Memory B cell (primary cell): ENCODE measurements at regions not wholly inside any gene's neighbourhood (a gene's known extent, or its start where the extent isn't known, plus 50 kb on each side); places are given as distances from the start of the nearest gene placed in this dataset.

ENCODE experiments used
- ATAC-seq: fragments of 150-1000 bp; cut with Tn5 transposase; 2 replicates; pipeline ENCODE4 v1.10.0; 2021; ENCODE audit warnings: low read depth, mild to moderate bottlenecking, moderate library complexity
- DNase-seq, 2 donors: peaks; one replicate each; pipeline ENCODE4 v3.0.0; 2022; ENCODE audit warnings: low spot score in 2 of 2
- H3K27ac Mint-ChIP-seq: one replicate; pipeline ENCODE4 v1.8.0; 2022; ENCODE audit warnings: mild to moderate bottlenecking, moderate library complexity, mixed read lengths
- H3K27me3 Mint-ChIP-seq: one replicate; pipeline ENCODE4 v1.8.0; 2022; ENCODE audit warnings: mixed read lengths
- H3K36me3 Mint-ChIP-seq: one replicate; pipeline ENCODE4 v1.8.0; 2022; ENCODE audit warnings: mild to moderate bottlenecking, mixed read lengths
- H3K4me1 Mint-ChIP-seq: one replicate; pipeline ENCODE4 v1.8.0; 2022; ENCODE audit warnings: mixed read lengths
- H3K4me3 Mint-ChIP-seq: one replicate; pipeline ENCODE4 v1.8.0; 2022; ENCODE audit warnings: mild to moderate bottlenecking, moderate library complexity, mixed read lengths
- H3K9me3 Mint-ChIP-seq: one replicate; pipeline ENCODE4 v1.8.0; 2022; ENCODE audit warnings: mixed read lengths

- no peaks in the 10 kb centered on the region for H3K9me3 Mint-ChIP-seq
- H3K27ac Mint-ChIP-seq: no peak overlapping the region
- H3K4me3 Mint-ChIP-seq: no peak overlapping the region
- ATAC-seq (no peak), DNase-seq (no peak)
- H3K4me1 Mint-ChIP-seq: peaks cover 8% of the 10 kb centered on the region
- H3K27me3 Mint-ChIP-seq: peaks cover 6% of the 10 kb centered on the region
- H3K36me3 Mint-ChIP-seq: no peaks in the 10 kb centered on the region
Observed at GRCh38 chr2:8629402-8629801, 52.5 kb upstream of the ID2 start.

DNA sequence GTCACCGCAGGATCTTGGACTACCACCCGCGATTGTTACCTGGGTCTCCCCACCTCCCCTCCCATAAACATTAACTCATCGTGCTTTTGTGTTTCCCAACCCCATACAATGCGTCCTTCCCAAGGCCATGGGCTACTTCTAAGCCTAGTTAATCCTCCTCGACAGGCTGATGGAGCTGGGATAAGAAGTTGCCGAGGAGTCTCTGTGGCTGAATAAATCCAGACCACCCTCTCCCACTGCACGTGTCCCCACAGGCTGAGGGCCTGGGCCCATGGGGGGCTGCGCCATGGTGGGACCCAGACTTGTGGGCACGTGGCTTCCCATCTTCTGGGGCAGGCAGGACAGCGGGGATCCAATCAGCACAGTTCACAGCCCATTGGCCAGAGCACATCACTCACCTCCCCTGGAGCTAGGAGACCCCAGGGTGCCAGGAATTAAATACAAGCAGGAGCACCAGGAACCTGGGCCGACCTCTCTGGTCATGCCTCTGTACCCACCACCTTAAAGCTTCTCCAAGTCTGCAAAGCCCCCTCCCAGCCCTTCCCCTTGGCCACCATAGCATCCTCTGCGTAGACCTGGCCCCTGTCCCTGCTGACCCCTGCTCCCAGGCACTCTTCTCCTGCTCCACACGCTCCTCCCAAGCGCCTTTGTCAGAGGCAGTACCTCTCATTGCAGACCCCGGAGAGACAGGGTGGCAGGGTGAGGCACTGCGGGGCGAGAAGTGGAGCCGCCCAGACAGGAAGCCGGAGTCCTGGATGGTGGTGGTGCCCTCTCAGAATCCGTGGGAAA is 51.0 kb upstream of the ID2 start:
- H3K4me1 Mint-ChIP-seq: peaks cover 8% of the 10 kb centered on the region
- H3K9me3 Mint-ChIP-seq: no peaks in the 10 kb centered on the region
- H3K27ac Mint-ChIP-seq: no peak overlapping the region
- no peak overlapping the region for H3K4me3 Mint-ChIP-seq
- ATAC-seq (no peak), DNase-seq (no peak)
- H3K27me3 Mint-ChIP-seq: peaks cover 6% of the 10 kb centered on the region
- H3K36me3 Mint-ChIP-seq: no peaks in the 10 kb centered on the region

DNA sequence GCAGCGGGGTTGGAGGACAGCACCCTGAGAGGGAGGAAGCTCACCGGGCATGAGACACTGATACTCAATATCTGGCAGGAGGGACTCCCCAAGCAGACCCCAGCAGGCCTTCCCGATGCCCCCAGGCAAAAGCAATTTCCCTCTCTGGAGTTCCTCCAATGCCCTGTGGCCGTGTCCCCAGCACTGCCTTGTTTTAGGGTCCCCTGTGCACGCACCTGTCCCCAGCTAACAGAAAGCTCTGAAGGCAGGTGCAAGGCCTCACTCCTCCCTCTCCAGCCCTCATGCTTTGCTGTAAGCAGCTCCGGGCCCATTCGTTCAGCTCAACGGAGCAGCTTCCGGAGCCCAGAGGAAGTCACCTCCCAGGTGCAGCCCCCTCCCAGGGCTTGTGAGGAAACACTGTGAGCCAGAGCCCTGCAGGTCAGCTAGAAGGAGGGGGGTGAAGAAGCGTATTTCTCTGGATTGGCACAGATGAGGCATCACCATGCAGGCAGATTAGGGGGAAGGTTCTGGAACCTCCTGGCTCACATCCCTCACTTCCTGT is 50.3 kb upstream of the ID2 start:
- H3K4me1 Mint-ChIP-seq: peaks cover 8% of the 10 kb centered on the region
- DNase-seq (no peak), ATAC-seq (peak; percentile 38)
- H3K27me3 Mint-ChIP-seq: peaks cover 5% of the 10 kb centered on the region
- no peaks in the 10 kb centered on the region for H3K36me3 Mint-ChIP-seq
- no peaks in the 10 kb centered on the region for H3K9me3 Mint-ChIP-seq
- H3K27ac Mint-ChIP-seq: no peak overlapping the region
- no peak overlapping the region for H3K4me3 Mint-ChIP-seq
